HEK293T (cell line): ENCODE measurements at regions not wholly inside any gene's neighbourhood (a gene's known extent, or its start where the extent isn't known, plus 50 kb on each side); places are given as distances from the start of the nearest gene placed in this dataset.

Experiments used
- BHLHE40 ChIP-seq: fragments of 450-650 bp; IDR thresholded peaks from 2 replicates; pipeline ENCODE4 v1.6.1; 2016; ENCODE audit warnings: mild to moderate bottlenecking, moderate library complexity, borderline replicate concordance
- ELF4 ChIP-seq: fragments of 450-650 bp; IDR thresholded peaks from 2 replicates; pipeline ENCODE4 v1.6.1; 2017; ENCODE audit warnings: antibody characterized with exemption
- FOXA1 ChIP-seq: fragments of 450-650 bp; IDR thresholded peaks from 2 replicates; pipeline ENCODE4 v1.6.1; 2016; ENCODE audit warnings: mild to moderate bottlenecking
- FOXM1 ChIP-seq: fragments of 450-650 bp; IDR thresholded peaks from 2 replicates; pipeline ENCODE4 v1.6.1; 2017; ENCODE audit warnings: mild to moderate bottlenecking, borderline replicate concordance
- HDGF ChIP-seq: fragments of 450-650 bp; IDR thresholded peaks from 2 replicates; pipeline ENCODE4 v1.6.1; 2017; ENCODE audit warnings: antibody characterized with exemption, borderline replicate concordance
- NFRKB ChIP-seq: fragments of 450-650 bp; IDR thresholded peaks from 2 replicates; pipeline ENCODE4 v1.6.1; 2016; ENCODE audit warnings: mild to moderate bottlenecking, moderate library complexity
- SP1 ChIP-seq: fragments of 450-650 bp; IDR thresholded peaks from 2 replicates; pipeline ENCODE4 v1.6.1; 2017

DNA sequence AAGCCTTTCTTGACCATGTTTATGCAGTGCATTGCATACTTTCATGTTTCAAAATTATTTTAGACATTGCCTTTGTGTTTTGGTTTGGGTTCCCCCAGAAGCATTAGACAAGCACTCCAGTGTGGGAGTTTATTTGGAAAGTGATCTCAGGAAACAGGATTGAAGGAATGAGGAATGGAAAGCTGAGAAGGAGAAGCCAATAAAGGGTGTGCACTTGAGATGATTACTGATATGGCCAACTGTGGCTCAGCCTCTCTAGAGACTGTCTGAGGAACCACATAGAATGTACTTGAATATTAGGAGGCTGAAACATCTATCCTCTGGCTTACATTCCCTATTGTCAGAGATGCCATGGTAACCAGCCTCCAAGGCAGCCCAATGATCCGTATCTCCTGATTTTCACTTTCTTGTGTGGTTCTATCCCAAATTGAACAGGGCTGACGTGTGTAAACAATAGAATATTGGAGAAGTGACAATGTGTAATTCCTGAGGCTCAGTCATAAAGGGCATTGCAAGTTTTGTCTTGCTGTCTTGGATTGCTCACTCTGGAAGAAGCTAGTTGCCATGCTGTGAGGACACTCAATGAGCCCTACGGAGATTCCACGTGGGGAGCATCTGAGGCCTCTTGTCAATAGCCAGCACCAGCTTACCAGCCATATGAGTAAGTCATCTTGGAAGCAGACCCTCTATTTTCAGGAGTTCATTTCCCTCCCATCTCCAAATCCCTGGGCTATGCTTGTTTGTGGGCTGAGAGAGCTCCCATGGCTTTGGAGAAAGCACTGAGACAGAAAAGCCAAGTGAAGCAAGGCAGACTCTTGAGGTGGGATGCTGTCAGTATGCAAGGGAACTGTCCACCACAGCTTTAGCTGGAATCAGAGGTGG lies 84.7 kb downstream of the SCN11A start:
- no peak for TF ChIP-seq FOXA1
- TF ChIP-seq SP1: no peak
- no peak for TF ChIP-seq NFRKB
- TF ChIP-seq ELF4: no peak
- no peak for TF ChIP-seq HDGF
- no peak for TF ChIP-seq FOXM1
- no peak for TF ChIP-seq BHLHE40
